Right lobe of liver (tissue), 6 donors: ENCODE measurements at regions not wholly inside any gene's neighbourhood (a gene's known extent, or its start where the extent isn't known, plus 50 kb on each side); places are given as distances from the start of the nearest gene placed in this dataset.

Experiments used
- ATAC-seq, 4 donors: fragments of 200-7000 bp; cut with Tn5 transposase; one replicate each; pipeline ENCODE4 v1.9.1; 2020; ENCODE audit warnings: mild to moderate bottlenecking in 4 of 4, moderate library complexity in 4 of 4
- DNase-seq, 3 donors: peaks; one replicate each; pipeline ENCODE4 v3.0.0-alpha.2; 2020
- H3K27ac ChIP-seq, 3 donors: fragments of 200-600 bp; one replicate each; pipeline ENCODE4 v1.8.0; 2022
- H3K27me3 ChIP-seq, 2 donors: fragments of 200-600 bp; one replicate each; pipeline ENCODE4 v1.8.0; 2022
- H3K36me3 ChIP-seq, 4 donors: fragments of 200-600 bp; sonication (generic) in 1 of 4; one replicate each; pipeline versions ENCODE4 v1.5.1 to v1.8.0; 2017 to 2022; ENCODE audit warnings: control low read depth in 1 of 4
- H3K4me1 ChIP-seq, 4 donors: fragments of 200-600 bp; sonication (generic) in 1 of 4; one replicate each; pipeline versions ENCODE4 v1.5.1 to v1.8.0; 2017 to 2022; ENCODE audit warnings: control low read depth in 1 of 4
- H3K4me3 ChIP-seq, 3 donors: fragments of 200-600 bp; one replicate each; pipeline ENCODE4 v1.8.0; 2022
- H3K9me3 ChIP-seq, 4 donors: fragments of 200-600 bp; sonication (generic) in 1 of 4; one replicate each; pipeline versions ENCODE4 v1.5.1 to v1.8.0; 2017 to 2022; ENCODE audit warnings: control low read depth in 1 of 4
- CTCF ChIP-seq, 4 donors: fragments of 200-600 bp in 3 of 4; fragments of 450-650 bp in 1 of 4; IDR thresholded peaks; one replicate each; pipeline versions ENCODE4 v1.5.1 to v1.8.0; 2016 to 2022; ENCODE audit warnings: antibody characterized with exemption in 4 of 4, mild to moderate bottlenecking in 2 of 4
- POLR2A ChIP-seq: fragments of 450-650 bp; IDR thresholded peaks from one replicate; pipeline ENCODE4 v1.6.1; 2017; ENCODE audit warnings: antibody characterized with exemption, mild to moderate bottlenecking
- WGBS: methylation state at CpG from one replicate; pipeline ENCODE4 v1.1.6; 2018; ENCODE audit warnings: low coverage, low lambda C conversion rate; ENCODE audit not compliant: insufficient coverage; ENCODE audit errors: missing lambda C conversion rate; 5-methylcytosine and 5-hydroxymethylcytosine counted together
- intact Hi-C, 2 donors: fragments of 100-400 bp; cut with DNase I; formaldehyde crosslinking; loops; one replicate each; pipeline versions ENCODE4 v1.11.2 to v1.14.1; 2022
- donor health status: DM: no; HTN: yes; CAD: no.
- donor health status: DM: no; HTN: no; CAD: no.
- donor health status: DM: no; HTN: no; CAD: no.
- donor health status: DM: no; HTN: yes; CAD: no.
- donor health status: DM: no; HTN: yes; CAD: no.

- Histone ChIP-seq H3K9me3 (no peaks in the 10 kb centered on the region), H3K27me3 (no peaks in the 10 kb centered on the region), H3K4me1 (no peaks in the 10 kb centered on the region), H3K27ac (no peak overlapping the region), H3K4me3 (no peak overlapping the region), H3K36me3 (no peaks in the 10 kb centered on the region)
- ATAC-seq = no peak
- TF ChIP-seq POLR2A (no peak), CTCF (IDR thresholded peaks at IDR 0.05) (no peak)
- intact Hi-C loops = no loop called here
- DNase-seq = no peak
Observed at GRCh38 chr6:68160348-68160747, 474.7 kb upstream of the ADGRB3 start.

DNA sequence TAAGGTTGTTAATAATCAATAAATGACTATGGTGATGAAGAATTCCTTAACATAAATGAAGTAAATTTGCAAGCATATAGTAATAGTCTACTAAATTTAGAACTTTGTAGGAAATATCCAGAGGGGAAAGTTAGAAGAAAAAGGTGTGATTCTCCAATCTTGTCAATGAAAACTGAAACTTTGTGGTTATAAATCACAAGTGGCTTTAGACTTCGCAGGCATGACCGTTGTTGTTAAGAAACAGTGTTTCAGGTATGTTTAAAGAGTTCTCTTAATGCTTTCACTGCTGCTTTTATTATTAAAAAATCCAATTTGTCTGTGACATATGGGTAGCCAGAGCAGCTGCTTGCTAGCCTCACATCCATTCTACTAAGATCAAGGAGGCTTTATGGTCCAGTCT is 475.6 kb upstream of the ADGRB3 start:
- DNase-seq (no peak), ATAC-seq (no peak)
- H3K27me3 ChIP-seq = no peaks in the 10 kb centered on the region
- H3K4me1 ChIP-seq = no peaks in the 10 kb centered on the region
- no peaks in the 10 kb centered on the region for H3K9me3 ChIP-seq
- WGBS = 58% methylated on average over 2 of the region's 2 CpGs
- H3K27ac ChIP-seq = no peak overlapping the region
- no peaks in the 10 kb centered on the region for H3K36me3 ChIP-seq
- TF ChIP-seq CTCF (IDR thresholded peaks at IDR 0.05) = no peak
- no peak for TF ChIP-seq POLR2A
- intact Hi-C loops = no loop called here
- H3K4me3 ChIP-seq = no peak overlapping the region

DNA sequence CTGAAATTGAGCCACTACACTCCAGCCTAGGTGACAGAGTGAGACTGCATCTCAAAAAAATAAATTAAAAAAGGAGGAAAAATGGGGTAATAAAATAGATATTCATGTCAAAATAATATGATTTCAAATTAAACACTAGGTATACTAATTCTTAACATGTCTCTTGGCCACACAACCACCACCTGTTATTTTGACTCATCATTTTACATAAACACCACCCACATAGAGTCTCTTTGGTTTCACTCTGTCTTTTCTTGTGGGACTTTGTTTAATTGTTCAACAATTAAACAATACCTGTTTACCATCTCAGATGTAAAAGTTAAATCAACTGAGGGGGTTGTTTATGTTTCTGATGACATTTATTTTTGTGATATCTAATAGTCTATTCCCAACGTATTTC is 476.8 kb upstream of the ADGRB3 start:
- ATAC-seq = no peak
- H3K4me1 ChIP-seq = no peaks in the 10 kb centered on the region
- no peaks in the 10 kb centered on the region for H3K27me3 ChIP-seq
- H3K27ac ChIP-seq = no peak overlapping the region
- DNase-seq = no peak
- TF ChIP-seq CTCF (IDR thresholded peaks at IDR 0.05) (no peak), POLR2A (no peak)
- H3K4me3 ChIP-seq = no peak overlapping the region
- H3K9me3 ChIP-seq = no peaks in the 10 kb centered on the region
- H3K36me3 ChIP-seq = no peaks in the 10 kb centered on the region
- WGBS = 11% methylated on average over 1 of the region's 1 CpG
- intact Hi-C loops = no loop called here

DNA sequence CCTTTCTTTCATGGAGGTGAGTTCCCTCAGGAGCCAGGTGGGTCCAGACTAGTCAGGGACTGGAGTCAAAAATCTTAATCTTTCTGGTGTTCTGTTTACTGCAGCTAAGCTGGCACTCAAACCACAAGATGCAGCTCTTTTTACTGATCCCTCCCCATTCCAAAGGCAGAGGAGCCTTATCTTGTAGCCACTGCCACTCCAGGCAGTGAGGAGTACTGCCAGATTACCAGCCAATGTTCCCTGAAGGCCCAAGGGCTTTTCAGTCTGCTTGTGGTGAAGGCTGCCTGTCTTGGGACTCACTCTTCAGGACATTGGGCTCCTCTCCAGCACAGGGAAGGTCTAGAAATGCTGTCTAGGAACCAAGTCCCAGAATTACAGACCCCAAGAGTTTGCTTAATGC is 490.4 kb upstream of the ADGRB3 start:
- TF ChIP-seq CTCF (IDR thresholded peaks at IDR 0.05) = no peak
- no peak for TF ChIP-seq POLR2A
- DNase-seq (no peak), ATAC-seq (no peak)
- no peaks in the 10 kb centered on the region for H3K36me3 ChIP-seq
- H3K9me3 ChIP-seq = no peaks in the 10 kb centered on the region
- H3K4me1 ChIP-seq = no peaks in the 10 kb centered on the region
- H3K27me3 ChIP-seq = no peaks in the 10 kb centered on the region
- no peak overlapping the region for H3K4me3 ChIP-seq
- intact Hi-C loops = no loop called here
- H3K27ac ChIP-seq = no peak overlapping the region

DNA sequence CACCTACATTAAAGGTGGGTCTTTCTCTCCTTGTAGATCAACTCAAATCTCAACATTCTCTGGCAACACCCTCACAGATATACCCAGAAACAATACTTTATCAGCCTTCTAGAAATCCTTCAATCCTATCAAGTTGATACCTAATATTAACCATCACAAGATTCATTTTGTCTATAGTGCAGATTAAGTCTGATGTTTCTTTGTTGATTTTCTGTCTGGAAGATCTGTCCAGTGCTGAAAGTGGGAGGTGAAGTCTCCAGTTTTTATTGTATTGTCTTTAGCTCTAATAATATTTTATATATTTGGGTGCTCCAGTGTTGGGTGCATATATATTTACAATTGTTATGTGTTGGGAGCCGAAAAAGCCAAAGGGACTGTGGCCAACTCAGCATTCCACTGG is 493.9 kb upstream of the ADGRB3 start:
- WGBS = 43% methylated on average over 1 of the region's 1 CpG
- Histone ChIP-seq H3K9me3 (no peaks in the 10 kb centered on the region), H3K4me1 (no peaks in the 10 kb centered on the region), H3K36me3 (no peaks in the 10 kb centered on the region), H3K4me3 (no peak overlapping the region), H3K27me3 (no peaks in the 10 kb centered on the region), H3K27ac (no peak overlapping the region)
- no peak for DNase-seq
- intact Hi-C loops = no loop called here
- TF ChIP-seq POLR2A (no peak), CTCF (IDR thresholded peaks at IDR 0.05) (no peak)
- ATAC-seq = no peak
